Gastrocnemius medialis (tissue), 4 donors: ENCODE measurements at regions not wholly inside any gene's neighbourhood (a gene's known extent, or its start where the extent isn't known, plus 50 kb on each side); places are given as distances from the start of the nearest gene placed in this dataset.

ENCODE experiments used
- ATAC-seq, 2 donors: fragments of 150-250 bp; one replicate each; pipeline ENCODE4 v1.9.1; 2016
- DNase-seq, 2 donors: peaks; one replicate each; pipeline ENCODE4 v3.0.0-alpha.2; 2019
- H3K27ac ChIP-seq, 4 donors: fragments of 200-600 bp; sonication (generic); 1 replicate in 1 of 4; 2 replicates in 3 of 4; pipeline ENCODE4 v1.5.1; 2016 to 2018; ENCODE audit warnings: mild to moderate bottlenecking in 2 of 4, moderate library complexity in 1 of 4
- H3K27me3 ChIP-seq, 3 donors: fragments of 200-600 bp; sonication (generic) in 2 of 3; 1 replicate in 1 of 3; 2 replicates in 2 of 3; pipeline versions ENCODE4 v1.5.1 to v1.6.0; 2016 to 2019; ENCODE audit warnings: mild to moderate bottlenecking in 1 of 3, moderate library complexity in 1 of 3
- H3K36me3 ChIP-seq, 2 donors: fragments of 200-600 bp; sonication (generic) in 1 of 2; one replicate each; pipeline ENCODE4 v1.5.1; 2017 to 2018
- H3K4me1 ChIP-seq, 2 donors: fragments of 200-600 bp; sonication (generic) in 1 of 2; one replicate each; pipeline ENCODE4 v1.5.1; 2016 to 2017; ENCODE audit warnings: mild to moderate bottlenecking in 2 of 2
- H3K4me3 ChIP-seq, 4 donors: fragments of 200-600 bp; sonication (generic) in 3 of 4; 1 replicate in 1 of 4; 2 replicates in 3 of 4; pipeline ENCODE4 v1.5.1; 2016 to 2019; ENCODE audit warnings: mild to moderate bottlenecking in 2 of 4
- H3K9me3 ChIP-seq, 3 donors: fragments of 200-600 bp; sonication (generic) in 2 of 3; 1 replicate in 1 of 3; 2 replicates in 2 of 3; pipeline ENCODE4 v1.5.1; 2016 to 2019
- CTCF ChIP-seq, 5 experiments: fragments of 450-650 bp in 3 of 5; fragments of 200-600 bp in 2 of 5; sonication (generic) in 2 of 5; IDR thresholded peaks in 4 of 5; conservative IDR thresholded peaks in 1 of 5; 1 replicate in 4 of 5; 2 replicates in 1 of 5; pipeline ENCODE4 v1.5.1; 2016 to 2019; ENCODE audit warnings: antibody characterized with exemption in 5 of 5, mild to moderate bottlenecking in 3 of 5, moderate library complexity in 3 of 5
- POLR2A ChIP-seq, 2 donors: fragments of 450-650 bp; IDR thresholded peaks; one replicate each; pipeline ENCODE4 v1.6.1; 2017; ENCODE audit warnings: antibody characterized with exemption in 2 of 2, mild to moderate bottlenecking in 2 of 2, moderate library complexity in 2 of 2
- in situ Hi-C, 4 donors: fragments of 200-750 bp; cut with MboI; loops; one replicate each; pipeline versions ENCODE4 v1.15.0 to v1.8.0; 2017; ENCODE audit warnings: low sequenced_read_pairs in 4 of 4
- intact Hi-C: fragments of 100-400 bp; cut with DNase I; formaldehyde crosslinking; loops from one replicate; pipeline ENCODE4 v1.15.1; 2023; ENCODE audit warnings: low total_unique reads

GRCh38 chr3:193795062-193795690, 202.2 kb downstream of the OPA1 start:
- in situ Hi-C loops (loop anchor here in 1 of 4 donors (25.0 kb wide), 1 partner anchor 192 kb away; no protein-coding TSS in a partner anchor), intact Hi-C loops (no loop called here)
- ATAC-seq (no peak), DNase-seq (no peak)
- H3K4me3 ChIP-seq: no peak overlapping the region
- no peaks in the 10 kb centered on the region for H3K36me3 ChIP-seq
- no peaks in the 10 kb centered on the region for H3K9me3 ChIP-seq
- no peak overlapping the region for H3K27ac ChIP-seq
- no peaks in the 10 kb centered on the region for H3K27me3 ChIP-seq
- no peak for TF ChIP-seq CTCF (IDR thresholded peaks at IDR 0.05 in 4 of 5, conservative IDR thresholded peaks at IDR 0.05 in 1 of 5)
- no peak for TF ChIP-seq POLR2A (IDR thresholded peaks at IDR 0.05)
- no peaks in the 10 kb centered on the region for H3K4me1 ChIP-seq

GRCh38 chr3:193796089-193796488, 203.1 kb downstream of the OPA1 start:
- ATAC-seq: no peak
- H3K9me3 ChIP-seq: no peaks in the 10 kb centered on the region
- no peaks in the 10 kb centered on the region for H3K4me1 ChIP-seq
- H3K36me3 ChIP-seq: no peaks in the 10 kb centered on the region
- H3K27me3 ChIP-seq: no peaks in the 10 kb centered on the region
- intact Hi-C loops: no loop called here
- DNase-seq: no peak
- TF ChIP-seq POLR2A (IDR thresholded peaks at IDR 0.05) (no peak), CTCF (IDR thresholded peaks at IDR 0.05 in 4 of 5, conservative IDR thresholded peaks at IDR 0.05 in 1 of 5) (no peak)
- in situ Hi-C loops: loop anchor here in 1 of 4 donors (25.0 kb wide), 1 partner anchor 191 kb away; no protein-coding TSS in a partner anchor
- no peak overlapping the region for H3K4me3 ChIP-seq
- H3K27ac ChIP-seq: no peak overlapping the region

GRCh38 chr3:193797566-193797965, 204.6 kb downstream of the OPA1 start:
- in situ Hi-C loops: loop anchor here in 1 of 4 donors (25.0 kb wide), 1 partner anchor 190 kb away; no protein-coding TSS in a partner anchor
- no peak for ATAC-seq
- Histone ChIP-seq H3K4me1 (no peaks in the 10 kb centered on the region), H3K9me3 (no peaks in the 10 kb centered on the region), H3K36me3 (no peaks in the 10 kb centered on the region), H3K27me3 (no peaks in the 10 kb centered on the region), H3K4me3 (no peak overlapping the region), H3K27ac (no peak overlapping the region)
- no peak for DNase-seq
- TF ChIP-seq CTCF (IDR thresholded peaks at IDR 0.05 in 4 of 5, conservative IDR thresholded peaks at IDR 0.05 in 1 of 5) (no peak), POLR2A (IDR thresholded peaks at IDR 0.05) (no peak)
- intact Hi-C loops: no loop called here

GRCh38 chr3:193798051-193798450, 205.0 kb downstream of the OPA1 start:
- in situ Hi-C loops (loop anchor here in 1 of 4 donors (25.0 kb wide), 1 partner anchor 189 kb away; no protein-coding TSS in a partner anchor), intact Hi-C loops (no loop called here)
- TF ChIP-seq CTCF (IDR thresholded peaks at IDR 0.05 in 4 of 5, conservative IDR thresholded peaks at IDR 0.05 in 1 of 5): no peak
- no peak for TF ChIP-seq POLR2A (IDR thresholded peaks at IDR 0.05)
- DNase-seq: no peak
- Histone ChIP-seq H3K4me1 (no peaks in the 10 kb centered on the region), H3K27me3 (no peaks in the 10 kb centered on the region), H3K9me3 (no peaks in the 10 kb centered on the region), H3K4me3 (no peak overlapping the region), H3K27ac (no peak overlapping the region), H3K36me3 (no peaks in the 10 kb centered on the region)
- ATAC-seq: peak in 1 of 2 donors; percentile 46
